ENCODE measurements at regions not wholly inside any gene's neighbourhood (a gene's known extent, or its start where the extent isn't known, plus 50 kb on each side); places are given as distances from the start of the nearest gene placed in this dataset.

GRCh38 chr13:75946536-75947284 lies 310.6 kb downstream of the LMO7 start:
- TF ChIP-seq GATA2 (IDR thresholded peaks at IDR 0.05; ENCODE audit: low read depth, low read length): no peak
- no peak for TF ChIP-seq GATA3 (IDR thresholded peaks at IDR 0.05; ENCODE audit: low read depth, low read length)

GRCh38 chr13:75945841-75946482 lies 309.8 kb downstream of the LMO7 start:
- TF ChIP-seq GATA3 (IDR thresholded peaks at IDR 0.05; ENCODE audit: low read depth, low read length) (no peak), GATA2 (IDR thresholded peaks at IDR 0.05; ENCODE audit: low read depth, low read length) (no peak)

- TF ChIP-seq GATA3 (IDR thresholded peaks at IDR 0.05; ENCODE audit: low read depth, low read length): no peak
- no peak for TF ChIP-seq GATA2 (IDR thresholded peaks at IDR 0.05; ENCODE audit: low read depth, low read length)
Observed at GRCh38 chr13:75938811-75939560, 302.9 kb downstream of the LMO7 start.

GRCh38 chr13:75936791-75937190 lies 300.7 kb downstream of the LMO7 start:
- TF ChIP-seq GATA2 (IDR thresholded peaks at IDR 0.05; ENCODE audit: low read depth, low read length) (no peak), GATA3 (IDR thresholded peaks at IDR 0.05; ENCODE audit: low read depth, low read length) (no peak)

GRCh38 chr13:75935805-75936204 lies 299.7 kb downstream of the LMO7 start:
- TF ChIP-seq GATA2 (IDR thresholded peaks at IDR 0.05; ENCODE audit: low read depth, low read length) (no peak), GATA3 (IDR thresholded peaks at IDR 0.05; ENCODE audit: low read depth, low read length) (no peak)

GRCh38 chr13:75934889-75935288 lies 298.8 kb downstream of the LMO7 start:
- TF ChIP-seq GATA3 (IDR thresholded peaks at IDR 0.05; ENCODE audit: low read depth, low read length) (no peak), GATA2 (IDR thresholded peaks at IDR 0.05; ENCODE audit: low read depth, low read length) (no peak)

GRCh38 chr13:75932636-75933035 lies 296.5 kb downstream of the LMO7 start:
- no peak for TF ChIP-seq GATA3 (IDR thresholded peaks at IDR 0.05; ENCODE audit: low read depth, low read length)
- TF ChIP-seq GATA2 (IDR thresholded peaks at IDR 0.05; ENCODE audit: low read depth, low read length): no peak

- no peak for TF ChIP-seq GATA2 (IDR thresholded peaks at IDR 0.05; ENCODE audit: low read depth, low read length)
- TF ChIP-seq GATA3 (IDR thresholded peaks at IDR 0.05; ENCODE audit: low read depth, low read length): no peak
Observed at GRCh38 chr13:75931116-75931515, 295.0 kb downstream of the LMO7 start.

- TF ChIP-seq GATA2 (IDR thresholded peaks at IDR 0.05; ENCODE audit: low read depth, low read length): no peak
- TF ChIP-seq GATA3 (IDR thresholded peaks at IDR 0.05; ENCODE audit: low read depth, low read length): no peak
Observed at GRCh38 chr13:75929076-75929475, 292.9 kb downstream of the LMO7 start.

- TF ChIP-seq GATA3 (IDR thresholded peaks at IDR 0.05; ENCODE audit: low read depth, low read length) (no peak), GATA2 (IDR thresholded peaks at IDR 0.05; ENCODE audit: low read depth, low read length) (no peak)
Observed at GRCh38 chr13:75927183-75927669, 291.1 kb downstream of the LMO7 start.

- TF ChIP-seq GATA2 (IDR thresholded peaks at IDR 0.05; ENCODE audit: low read depth, low read length) (no peak), GATA3 (IDR thresholded peaks at IDR 0.05; ENCODE audit: low read depth, low read length) (no peak)
Observed at GRCh38 chr13:75920536-75920935, 284.4 kb downstream of the LMO7 start.

- no peak for TF ChIP-seq GATA3 (IDR thresholded peaks at IDR 0.05; ENCODE audit: low read depth, low read length)
Observed at GRCh38 chr13:75919660-75920199, 283.6 kb downstream of the LMO7 start.

- TF ChIP-seq GATA2 (IDR thresholded peaks at IDR 0.05; ENCODE audit: low read depth, low read length) (no peak), GATA3 (IDR thresholded peaks at IDR 0.05; ENCODE audit: low read depth, low read length) (no peak)
Observed at GRCh38 chr13:75915066-75915465, 278.9 kb downstream of the LMO7 start.

GRCh38 chr13:75913925-75914324 lies 277.8 kb downstream of the LMO7 start:
- TF ChIP-seq GATA3 (IDR thresholded peaks at IDR 0.05; ENCODE audit: low read depth, low read length) (no peak), GATA2 (IDR thresholded peaks at IDR 0.05; ENCODE audit: low read depth, low read length) (no peak)
